ENCODE measurements at regions not wholly inside any gene's neighbourhood (a gene's known extent, or its start where the extent isn't known, plus 50 kb on each side); places are given as distances from the start of the nearest gene placed in this dataset.

DNA sequence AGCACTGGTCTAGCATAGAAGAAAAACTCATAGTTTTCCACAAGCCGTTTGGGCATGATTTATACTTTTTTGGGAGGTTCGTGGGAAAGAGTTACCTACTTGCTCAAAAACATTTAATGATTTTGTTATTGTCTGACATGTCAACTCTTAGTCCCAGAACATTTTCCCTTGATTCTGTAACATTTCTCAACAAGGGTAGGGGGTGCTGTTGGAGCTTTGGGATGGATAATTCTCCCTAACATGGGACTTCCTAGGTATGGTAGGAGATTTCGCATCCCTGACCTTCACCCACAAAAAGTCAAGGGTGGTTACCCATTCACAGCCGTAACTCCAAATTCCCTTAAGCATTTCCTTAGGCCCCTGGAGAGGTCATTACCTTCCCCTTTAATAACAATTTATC, 378.0 kb downstream of the YTHDC2 start:
- Histone ChIP-seq H3K4me2 (ENCODE audit: low read length) (no peak overlapping the region), H3K9me2 (ENCODE audit: insufficient read depth) (no peaks in the 10 kb centered on the region; the same call in 1 of the 2 replicates), H4K20me1 (ENCODE audit: insufficient read depth) (no peaks in the 10 kb centered on the region), H3K9me3 (ENCODE audit: control insufficient read depth in 1 of 2, insufficient read depth in 1 of 2, low read depth in 1 of 2, low read length in 2 of 2) (no peaks in the 10 kb centered on the region), H2AFZ (ENCODE audit: low read depth, low read length, poor library complexity, severe bottlenecking) (no peak overlapping the region), H3K36me3 (ENCODE audit: control insufficient read depth in 1 of 2, insufficient read depth in 2 of 2, low read length in 2 of 2) (no peaks in the 10 kb centered on the region), H3K4me3 (replicated peaks in 1 of 2; ENCODE audit: low read depth in 1 of 2, low read length in 2 of 2) (no peak overlapping the region), H3K9ac (ENCODE audit: low read length) (no peak overlapping the region), H3K4me1 (ENCODE audit: control insufficient read depth in 1 of 2, insufficient read depth in 2 of 2, low read length in 2 of 2) (no peaks in the 10 kb centered on the region), H3K79me2 (ENCODE audit: insufficient read depth, low read length) (no peaks in the 10 kb centered on the region), H3K27ac (ENCODE audit: low read depth, low read length) (no peak overlapping the region), H3K27me3 (ENCODE audit: insufficient read depth, low read length) (peaks cover 29% of the 10 kb centered on the region)
- ChIA-PET POLR2A (no interaction called here), CTCF (no interaction called here), RAD21 (ENCODE audit: low non-redundant PET in 1 of 2, low total read pairs in 2 of 2, uncharacterized antibody in 2 of 2, unreplicated experiment in 2 of 2) (no interaction called here)
- DNase-seq (ENCODE audit: low read depth, low spot score) = no peak
- BruUV-seq (replicated peaks) = no TSS peak
- intact Hi-C loops (cut with micrococcal nuclease) = no loop called here
- ATAC-seq = no peak; the same call in 1 of the 2 replicates
- TF ChIP-seq, protein P1, sequence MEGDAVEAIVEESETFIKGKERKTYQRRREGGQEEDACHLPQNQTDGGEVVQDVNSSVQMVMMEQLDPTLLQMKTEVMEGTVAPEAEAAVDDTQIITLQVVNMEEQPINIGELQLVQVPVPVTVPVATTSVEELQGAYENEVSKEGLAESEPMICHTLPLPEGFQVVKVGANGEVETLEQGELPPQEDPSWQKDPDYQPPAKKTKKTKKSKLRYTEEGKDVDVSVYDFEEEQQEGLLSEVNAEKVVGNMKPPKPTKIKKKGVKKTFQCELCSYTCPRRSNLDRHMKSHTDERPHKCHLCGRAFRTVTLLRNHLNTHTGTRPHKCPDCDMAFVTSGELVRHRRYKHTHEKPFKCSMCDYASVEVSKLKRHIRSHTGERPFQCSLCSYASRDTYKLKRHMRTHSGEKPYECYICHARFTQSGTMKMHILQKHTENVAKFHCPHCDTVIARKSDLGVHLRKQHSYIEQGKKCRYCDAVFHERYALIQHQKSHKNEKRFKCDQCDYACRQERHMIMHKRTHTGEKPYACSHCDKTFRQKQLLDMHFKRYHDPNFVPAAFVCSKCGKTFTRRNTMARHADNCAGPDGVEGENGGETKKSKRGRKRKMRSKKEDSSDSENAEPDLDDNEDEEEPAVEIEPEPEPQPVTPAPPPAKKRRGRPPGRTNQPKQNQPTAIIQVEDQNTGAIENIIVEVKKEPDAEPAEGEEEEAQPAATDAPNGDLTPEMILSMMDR (IDR thresholded peaks at IDR 0.05 in 2 of 3, conservative IDR thresholded peaks at IDR 0.05 in 1 of 3; ENCODE audit: borderline replicate concordance in 1 of 3, insufficient read depth in 1 of 3, low read depth in 2 of 3, low read length in 2 of 3) = 0 out of 6 replicates have a peak, but pooled peaks of 1 of the 3 experiments have one; percentile 15
- peak; percentile 5; the same call in 1 of the 2 replicates for TF ChIP-seq RAD21 (IDR thresholded peaks at IDR 0.05; ENCODE audit: low read depth)
- TF ChIP-seq, protein P2, sequence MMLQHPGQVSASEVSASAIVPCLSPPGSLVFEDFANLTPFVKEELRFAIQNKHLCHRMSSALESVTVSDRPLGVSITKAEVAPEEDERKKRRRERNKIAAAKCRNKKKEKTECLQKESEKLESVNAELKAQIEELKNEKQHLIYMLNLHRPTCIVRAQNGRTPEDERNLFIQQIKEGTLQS (IDR thresholded peaks at IDR 0.05) = no peak

DNA sequence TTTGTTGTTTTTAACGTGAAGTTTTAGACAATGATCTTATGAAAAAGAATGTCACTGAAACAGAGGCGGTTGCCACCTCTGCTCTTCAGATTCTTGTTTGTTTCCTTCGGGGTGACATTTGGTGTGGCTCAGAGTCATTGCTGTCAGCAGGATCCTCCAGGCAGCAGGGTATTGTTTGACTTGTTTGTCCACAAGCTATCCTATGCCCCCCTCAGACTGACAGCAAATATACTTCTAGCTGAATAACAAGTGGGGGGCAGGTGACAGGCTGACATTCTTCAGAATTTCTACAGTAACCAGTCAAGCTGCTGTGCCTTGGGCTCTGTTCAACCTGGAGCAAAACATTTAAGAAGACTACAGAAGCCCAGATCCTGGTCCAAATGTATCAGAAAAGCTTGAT, 383.3 kb downstream of the YTHDC2 start:
- no peak for ATAC-seq
- Histone ChIP-seq H4K20me1 (ENCODE audit: insufficient read depth) (no peaks in the 10 kb centered on the region), H3K4me3 (replicated peaks in 1 of 2; ENCODE audit: low read depth in 1 of 2, low read length in 2 of 2) (no peak overlapping the region), H3K4me2 (ENCODE audit: low read length) (no peak overlapping the region), H3K27ac (ENCODE audit: low read depth, low read length) (no peak overlapping the region), H3K4me1 (ENCODE audit: control insufficient read depth in 1 of 2, insufficient read depth in 2 of 2, low read length in 2 of 2) (no peaks in the 10 kb centered on the region), H3K9me3 (ENCODE audit: control insufficient read depth in 1 of 2, insufficient read depth in 1 of 2, low read depth in 1 of 2, low read length in 2 of 2) (no peaks in the 10 kb centered on the region), H3K9ac (ENCODE audit: low read length) (no peak overlapping the region), H2AFZ (ENCODE audit: low read depth, low read length, poor library complexity, severe bottlenecking) (no peak overlapping the region), H3K9me2 (ENCODE audit: insufficient read depth) (no peaks in the 10 kb centered on the region; the same call in 1 of the 2 replicates), H3K79me2 (ENCODE audit: insufficient read depth, low read length) (no peaks in the 10 kb centered on the region), H3K36me3 (ENCODE audit: control insufficient read depth in 1 of 2, insufficient read depth in 2 of 2, low read length in 2 of 2) (no peaks in the 10 kb centered on the region), H3K27me3 (ENCODE audit: insufficient read depth, low read length) (peaks cover 53% of the 10 kb centered on the region)
- POLR2A ChIA-PET = interaction anchor here (1.0 kb wide), 1 partner anchor 16 kb away, joined by 5 read pairs; no protein-coding TSS in a partner anchor
- TF ChIP-seq ZFX (IDR thresholded peaks at IDR 0.05) = no peak
- TF ChIP-seq, protein P3, sequence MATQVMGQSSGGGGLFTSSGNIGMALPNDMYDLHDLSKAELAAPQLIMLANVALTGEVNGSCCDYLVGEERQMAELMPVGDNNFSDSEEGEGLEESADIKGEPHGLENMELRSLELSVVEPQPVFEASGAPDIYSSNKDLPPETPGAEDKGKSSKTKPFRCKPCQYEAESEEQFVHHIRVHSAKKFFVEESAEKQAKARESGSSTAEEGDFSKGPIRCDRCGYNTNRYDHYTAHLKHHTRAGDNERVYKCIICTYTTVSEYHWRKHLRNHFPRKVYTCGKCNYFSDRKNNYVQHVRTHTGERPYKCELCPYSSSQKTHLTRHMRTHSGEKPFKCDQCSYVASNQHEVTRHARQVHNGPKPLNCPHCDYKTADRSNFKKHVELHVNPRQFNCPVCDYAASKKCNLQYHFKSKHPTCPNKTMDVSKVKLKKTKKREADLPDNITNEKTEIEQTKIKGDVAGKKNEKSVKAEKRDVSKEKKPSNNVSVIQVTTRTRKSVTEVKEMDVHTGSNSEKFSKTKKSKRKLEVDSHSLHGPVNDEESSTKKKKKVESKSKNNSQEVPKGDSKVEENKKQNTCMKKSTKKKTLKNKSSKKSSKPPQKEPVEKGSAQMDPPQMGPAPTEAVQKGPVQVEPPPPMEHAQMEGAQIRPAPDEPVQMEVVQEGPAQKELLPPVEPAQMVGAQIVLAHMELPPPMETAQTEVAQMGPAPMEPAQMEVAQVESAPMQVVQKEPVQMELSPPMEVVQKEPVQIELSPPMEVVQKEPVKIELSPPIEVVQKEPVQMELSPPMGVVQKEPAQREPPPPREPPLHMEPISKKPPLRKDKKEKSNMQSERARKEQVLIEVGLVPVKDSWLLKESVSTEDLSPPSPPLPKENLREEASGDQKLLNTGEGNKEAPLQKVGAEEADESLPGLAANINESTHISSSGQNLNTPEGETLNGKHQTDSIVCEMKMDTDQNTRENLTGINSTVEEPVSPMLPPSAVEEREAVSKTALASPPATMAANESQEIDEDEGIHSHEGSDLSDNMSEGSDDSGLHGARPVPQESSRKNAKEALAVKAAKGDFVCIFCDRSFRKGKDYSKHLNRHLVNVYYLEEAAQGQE (IDR thresholded peaks at IDR 0.05; ENCODE audit: low read depth) = no peak
- no peak for TF ChIP-seq SP1 (IDR thresholded peaks at IDR 0.05; ENCODE audit: low read depth)
- no peak for TF ChIP-seq EZH2phosphoT487 (IDR thresholded peaks at IDR 0.05; ENCODE audit: borderline replicate concordance)
- RAD21 ChIA-PET (ENCODE audit: low non-redundant PET in 1 of 2, low total read pairs in 2 of 2, uncharacterized antibody in 2 of 2, unreplicated experiment in 2 of 2) = no interaction called here
- no TSS peak for BruUV-seq (replicated peaks)
- CTCF ChIA-PET = no interaction called here
- no peak for DNase-seq (ENCODE audit: low read depth, low spot score)
- intact Hi-C loops (cut with micrococcal nuclease) = no loop called here
